K562 (cell line): ENCODE measurements at regions not wholly inside any gene's neighbourhood (a gene's known extent, or its start where the extent isn't known, plus 50 kb on each side); places are given as distances from the start of the nearest gene placed in this dataset.
A peak's percentile ranks its signal among the peaks of the same experiment; 100 is the strongest.

Experiments
- CCAR2 ChIP-seq: fragments of 200-400 bp; formaldehyde crosslinking; IDR thresholded peaks from 2 replicates; pipeline ENCODE4 v1.6.1; 2017; ENCODE audit warnings: mild to moderate bottlenecking, low read depth, low read length
- CHD1 ChIP-seq: fragments of 200-600 bp; sonication (generic); IDR thresholded peaks from one replicate; pipeline ENCODE4 v1.6.1; 2012; ENCODE audit warnings: mild to moderate bottlenecking, moderate library complexity, low read length, inconsistent platforms
- E2F3 ChIP-seq: fragments of 250-450 bp; sonication (Bioruptor Pico); IDR thresholded peaks from 2 replicates; pipeline ENCODE4 v1.4.0; 2020; ENCODE audit warnings: mild to moderate bottlenecking
- HCFC1 ChIP-seq: IDR thresholded peaks from 2 replicates; pipeline ENCODE4 v1.6.1; 2012; ENCODE audit warnings: low read depth, low read length, improper control_type of control experiment
- JUND ChIP-seq, 2 experiments: IDR thresholded peaks; 2 replicates in 1 of 2; 3 replicates in 1 of 2; pipeline ENCODE4 v1.6.1; 2011; ENCODE audit warnings: borderline replicate concordance in 2 of 2, low read depth in 2 of 2, low read length in 2 of 2, improper control_type of control experiment in 1 of 2, missing biosample characterization in 1 of 2, missing genetic modification characterization in 1 of 2, missing genetic modification reagents in 1 of 2
- MYBL2 ChIP-seq, 2 experiments: fragments of 450-650 bp in 1 of 2; sonication (generic) in 1 of 2; formaldehyde crosslinking in 1 of 2; IDR thresholded peaks; 2 replicates each; pipeline versions ENCODE4 v1.6.1 to v1.8.1; 2017 to 2022; ENCODE audit warnings: borderline replicate concordance in 1 of 2, inconsistent platforms in 1 of 2, low read depth in 1 of 2, mild to moderate bottlenecking in 1 of 2, missing genetic modification reagents in 1 of 2, moderate library complexity in 1 of 2
- NFE2 ChIP-seq: IDR thresholded peaks from 2 replicates; pipeline ENCODE4 v1.6.1; 2014; ENCODE audit warnings: antibody characterized with exemption, low read depth
- NFIC ChIP-seq: fragments of 450-650 bp; IDR thresholded peaks from 2 replicates; pipeline ENCODE4 v1.6.1; 2017; ENCODE audit warnings: mild to moderate bottlenecking, inconsistent platforms
- POLR2B ChIP-seq: fragments of 450-650 bp; IDR thresholded peaks from 2 replicates; pipeline ENCODE4 v1.6.1; 2018; ENCODE audit warnings: low read depth; ENCODE audit not compliant: partially characterized antibody
- RAD21 ChIP-seq, 2 experiments: fragments of 250-450 bp in 1 of 2; fragments of 450-650 bp in 1 of 2; sonication (Bioruptor Pico) in 1 of 2; formaldehyde crosslinking in 1 of 2; IDR thresholded peaks in 1 of 2; conservative IDR thresholded peaks in 1 of 2; 2 replicates each; pipeline versions ENCODE4 v1.4.0 to v1.8.0; 2020 to 2022; ENCODE audit warnings: mild to moderate bottlenecking in 2 of 2, moderate library complexity in 1 of 2
- THRB ChIP-seq: fragments of 450-650 bp; formaldehyde crosslinking; conservative IDR thresholded peaks from 2 replicates; pipeline ENCODE4 v1.4.0; 2022; ENCODE audit warnings: mild to moderate bottlenecking, missing genetic modification characterization
- UBTF ChIP-seq, 2 experiments: IDR thresholded peaks; 2 replicates each; pipeline ENCODE4 v1.6.1; 2012; ENCODE audit warnings: improper control_type of control experiment in 2 of 2, low read depth in 2 of 2, low read length in 2 of 2, borderline replicate concordance in 1 of 2
- ZNF318 ChIP-seq, 2 experiments: fragments of 450-650 bp; IDR thresholded peaks; 2 replicates each; pipeline ENCODE4 v1.6.1; 2016; ENCODE audit warnings: mild to moderate bottlenecking in 2 of 2, borderline replicate concordance in 1 of 2, low read depth in 1 of 2, moderate library complexity in 1 of 2
- ZNF764 ChIP-seq: fragments of 250-450 bp; sonication (Bioruptor Pico); IDR thresholded peaks from 2 replicates; pipeline ENCODE4 v1.4.0; 2020; ENCODE audit warnings: low read depth, mild to moderate bottlenecking, moderate library complexity

GRCh38 chr6:28747631-28748157 is 176.1 kb downstream of the TRIM27 start (continued):
- TF ChIP-seq RAD21 (CRISPR knock-in tag; conservative IDR thresholded peaks at IDR 0.05 in 1 of 2, IDR thresholded peaks at IDR 0.05 in 1 of 2) (peak in 1 of 2 experiments; percentile 45; a peak in 3 of 4 replicates), THRB (CRISPR knock-in tag) (peak; percentile 75), ZNF764 (CRISPR knock-in tag) (peak; percentile 65; the same call in 1 of the 2 replicates), CHD1 (peak; percentile 75), ZNF318 (IDR thresholded peaks at IDR 0.05; ENCODE audit: borderline replicate concordance in 1 of 2, low read depth in 1 of 2) (peak in 1 of 2 experiments; percentile 3; a peak in 1 of 4 replicates), CCAR2 (no peak; the same call in 1 of the 2 replicates), NFE2 (0 out of 2 replicates have a peak, but pooled peaks have one; percentile 20), E2F3 (CRISPR knock-in tag) (no peak), NFIC (peak; percentile 84), UBTF (IDR thresholded peaks at IDR 0.05; ENCODE audit: borderline replicate concordance in 1 of 2, low read depth in 2 of 2, low read length in 2 of 2) (peak; percentile 88 to 98; a peak in 3 of 4 replicates), HCFC1 (peak; percentile 42), POLR2B (no peak), MYBL2 (IDR thresholded peaks at IDR 0.05; ENCODE audit: low read depth) (no peak; the same call in 1 of the 2 replicates), MYBL2 (CRISPR knock-in tag; IDR thresholded peaks at IDR 0.05; ENCODE audit: borderline replicate concordance) (no peak), JUND (IDR thresholded peaks at IDR 0.05; ENCODE audit: borderline replicate concordance, low read depth, low read length) (peak; percentile 78), JUND (tag; IDR thresholded peaks at IDR 0.05; ENCODE audit: borderline replicate concordance, low read depth, low read length) (no peak; the same call in 1 of the 3 replicates)
